GM23338 (cell line): ENCODE measurements at regions not wholly inside any gene's neighbourhood (a gene's known extent, or its start where the extent isn't known, plus 50 kb on each side); places are given as distances from the start of the nearest gene placed in this dataset.
A peak's percentile ranks its signal among the peaks of the same experiment; 100 is the strongest.

Source experiments
- ATAC-seq: fragments of 200-7000 bp; cut with Tn5 transposase; 3 replicates; pipeline ENCODE4 v1.9.1; 2020
- DNase-seq: peaks from one replicate; pipeline ENCODE4 v3.0.0-alpha.2; 2015; ENCODE audit warnings: low spot score
- H2AFZ ChIP-seq: fragments of 200-600 bp; sonication (generic); 2 replicates; pipeline ENCODE4 v1.8.0; 2016; ENCODE audit warnings: antibody characterized with exemption, mild to moderate bottlenecking, moderate library complexity
- H3F3A ChIP-seq: fragments of 200-600 bp; sonication (generic); replicated peaks from 2 replicates; pipeline ENCODE4 v1.8.0; 2017; ENCODE audit warnings: antibody characterized with exemption, mixed run types, low read depth
- H3K27ac ChIP-seq: fragments of 200-600 bp; sonication (generic); 2 replicates; pipeline ENCODE4 v1.6.1; 2016; ENCODE audit warnings: low read depth
- H3K27me3 ChIP-seq: fragments of 200-600 bp; sonication (generic); 2 replicates; pipeline ENCODE4 v1.8.0; 2016; ENCODE audit warnings: mild to moderate bottlenecking, mixed run types, moderate library complexity; ENCODE audit not compliant: insufficient read depth
- H3K36me3 ChIP-seq: fragments of 200-600 bp; sonication (generic); 2 replicates; pipeline ENCODE4 v1.8.0; 2016; ENCODE audit warnings: mild to moderate bottlenecking; ENCODE audit not compliant: insufficient read depth
- H3K4me1 ChIP-seq: fragments of 200-600 bp; sonication (generic); 2 replicates; pipeline ENCODE4 v1.8.0; 2016; ENCODE audit warnings: mild to moderate bottlenecking, moderate library complexity; ENCODE audit not compliant: insufficient read depth
- H3K4me2 ChIP-seq: fragments of 200-600 bp; sonication (generic); 2 replicates; pipeline ENCODE4 v1.7.1; 2017; ENCODE audit warnings: mixed run types
- H3K4me3 ChIP-seq: fragments of 200-600 bp; sonication (generic); 2 replicates; pipeline ENCODE4 v1.6.1; 2016; ENCODE audit warnings: mixed run types
- H3K79me2 ChIP-seq: fragments of 200-600 bp; sonication (generic); replicated peaks from 2 replicates; pipeline ENCODE4 v1.8.0; 2017; ENCODE audit warnings: mild to moderate bottlenecking; ENCODE audit not compliant: insufficient read depth
- H3K9me2 ChIP-seq: fragments of 200-600 bp; sonication (generic); 2 replicates; pipeline ENCODE4 v1.8.0; 2017; ENCODE audit not compliant: insufficient read depth
- H4K20me1 ChIP-seq: fragments of 200-600 bp; sonication (generic); replicated peaks from 2 replicates; pipeline ENCODE4 v1.8.0; 2017; ENCODE audit warnings: mild to moderate bottlenecking; ENCODE audit not compliant: insufficient read depth
- H3K27ac Mint-ChIP-seq: 2 replicates; pipeline ENCODE4 v1.8.0; 2020; ENCODE audit warnings: inconsistent platforms, mild to moderate bottlenecking, moderate library complexity, mixed read lengths
- H3K27me3 Mint-ChIP-seq: 3 replicates; pipeline ENCODE4 v1.8.0; 2022; ENCODE audit warnings: low read depth, mild to moderate bottlenecking, moderate library complexity, mixed read lengths, inconsistent platforms; ENCODE audit not compliant: insufficient read depth, poor library complexity
- H3K36me3 Mint-ChIP-seq: 3 replicates; pipeline ENCODE4 v1.8.0; 2021; ENCODE audit warnings: low read depth, mild to moderate bottlenecking, inconsistent platforms, moderate library complexity, mixed read lengths
- H3K4me1 Mint-ChIP-seq: 3 replicates; pipeline ENCODE4 v1.8.0; 2020; ENCODE audit warnings: mild to moderate bottlenecking, inconsistent platforms, mixed read lengths
- H3K4me3 Mint-ChIP-seq: 3 replicates; pipeline ENCODE4 v1.8.0; 2021; ENCODE audit warnings: moderate library complexity, mild to moderate bottlenecking, inconsistent platforms, mixed read lengths
- H3K9me3 Mint-ChIP-seq: 3 replicates; pipeline ENCODE4 v1.8.0; 2020; ENCODE audit warnings: moderate library complexity, mild to moderate bottlenecking, inconsistent platforms, mixed read lengths
- CTCF ChIP-seq, 2 experiments: fragments of 200-600 bp in 1 of 2; sonication (generic) in 1 of 2; conservative IDR thresholded peaks; 2 replicates each; pipeline versions ENCODE4 v1.5.1 to v1.6.1; 2016 to 2017; ENCODE audit warnings: antibody characterized with exemption in 2 of 2, low read depth in 2 of 2, mild to moderate bottlenecking in 2 of 2, moderate library complexity in 1 of 2
- ETS1 ChIP-seq: IDR thresholded peaks from 2 replicates; pipeline ENCODE4 v1.6.1; 2016; ENCODE audit warnings: antibody characterized with exemption
- EZH2phosphoT487 ChIP-seq: fragments of 200-600 bp; sonication (generic); IDR thresholded peaks from one replicate; pipeline ENCODE4 v1.8.1; 2018; ENCODE audit warnings: antibody characterized with exemption; ENCODE audit not compliant: unreplicated experiment
- NANOG ChIP-seq: IDR thresholded peaks from 2 replicates; pipeline ENCODE4 v1.6.1; 2016; ENCODE audit warnings: antibody characterized with exemption, borderline replicate concordance
- ZNF114 ChIP-seq: fragments of 250-450 bp; sonication (Bioruptor Pico); IDR thresholded peaks from 2 replicates; pipeline ENCODE4 v1.5.0; 2020; ENCODE audit warnings: mild to moderate bottlenecking, moderate library complexity
- ZNF462 ChIP-seq: fragments of 250-450 bp; sonication (Bioruptor Pico); IDR thresholded peaks from 2 replicates; pipeline ENCODE4 v1.5.0; 2020; ENCODE audit warnings: mild to moderate bottlenecking, moderate library complexity
- TF ChIP-seq, protein P1 (sequence below): IDR thresholded peaks from one replicate; pipeline ENCODE4 v1.6.1; 2018; ENCODE audit warnings: antibody characterized with exemption; ENCODE audit not compliant: unreplicated experiment

- Histone ChIP-seq H3K36me3 (no peaks in the 10 kb centered on the region), H3K27ac (no peak overlapping the region), H3K27me3 (no peaks in the 10 kb centered on the region), H3K4me2 (no peak overlapping the region), H2AFZ (peak overlapping the region; percentile 38; the same call in 1 of the 2 replicates), H3K9me2 (peaks cover 3% of the 10 kb centered on the region; the same call in 1 of the 2 replicates), H4K20me1 (no peaks in the 10 kb centered on the region), H3K79me2 (no peaks in the 10 kb centered on the region), H3K4me1 (no peaks in the 10 kb centered on the region), H3K4me3 (no peak overlapping the region), H3F3A (no peaks in the 10 kb centered on the region)
- ATAC-seq: no peak
- H3K4me1 Mint-ChIP-seq: peaks cover 5% of the 10 kb centered on the region; the same call in 2 of the 3 replicates
- no peak overlapping the region for H3K27ac Mint-ChIP-seq
- no peak for DNase-seq
- no peaks in the 10 kb centered on the region for H3K36me3 Mint-ChIP-seq
- H3K4me3 Mint-ChIP-seq: no peak overlapping the region
- no peaks in the 10 kb centered on the region for H3K9me3 Mint-ChIP-seq
- TF ChIP-seq EZH2phosphoT487 (no peak), ZNF462 (CRISPR knock-in tag) (no peak), CTCF (conservative IDR thresholded peaks at IDR 0.05; ENCODE audit: low read depth in 2 of 2) (no peak), ETS1 (no peak), NANOG (no peak), ZNF114 (CRISPR knock-in tag) (no peak)
- TF ChIP-seq, protein P1, sequence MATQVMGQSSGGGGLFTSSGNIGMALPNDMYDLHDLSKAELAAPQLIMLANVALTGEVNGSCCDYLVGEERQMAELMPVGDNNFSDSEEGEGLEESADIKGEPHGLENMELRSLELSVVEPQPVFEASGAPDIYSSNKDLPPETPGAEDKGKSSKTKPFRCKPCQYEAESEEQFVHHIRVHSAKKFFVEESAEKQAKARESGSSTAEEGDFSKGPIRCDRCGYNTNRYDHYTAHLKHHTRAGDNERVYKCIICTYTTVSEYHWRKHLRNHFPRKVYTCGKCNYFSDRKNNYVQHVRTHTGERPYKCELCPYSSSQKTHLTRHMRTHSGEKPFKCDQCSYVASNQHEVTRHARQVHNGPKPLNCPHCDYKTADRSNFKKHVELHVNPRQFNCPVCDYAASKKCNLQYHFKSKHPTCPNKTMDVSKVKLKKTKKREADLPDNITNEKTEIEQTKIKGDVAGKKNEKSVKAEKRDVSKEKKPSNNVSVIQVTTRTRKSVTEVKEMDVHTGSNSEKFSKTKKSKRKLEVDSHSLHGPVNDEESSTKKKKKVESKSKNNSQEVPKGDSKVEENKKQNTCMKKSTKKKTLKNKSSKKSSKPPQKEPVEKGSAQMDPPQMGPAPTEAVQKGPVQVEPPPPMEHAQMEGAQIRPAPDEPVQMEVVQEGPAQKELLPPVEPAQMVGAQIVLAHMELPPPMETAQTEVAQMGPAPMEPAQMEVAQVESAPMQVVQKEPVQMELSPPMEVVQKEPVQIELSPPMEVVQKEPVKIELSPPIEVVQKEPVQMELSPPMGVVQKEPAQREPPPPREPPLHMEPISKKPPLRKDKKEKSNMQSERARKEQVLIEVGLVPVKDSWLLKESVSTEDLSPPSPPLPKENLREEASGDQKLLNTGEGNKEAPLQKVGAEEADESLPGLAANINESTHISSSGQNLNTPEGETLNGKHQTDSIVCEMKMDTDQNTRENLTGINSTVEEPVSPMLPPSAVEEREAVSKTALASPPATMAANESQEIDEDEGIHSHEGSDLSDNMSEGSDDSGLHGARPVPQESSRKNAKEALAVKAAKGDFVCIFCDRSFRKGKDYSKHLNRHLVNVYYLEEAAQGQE: no peak
- H3K27me3 Mint-ChIP-seq: peaks cover 4% of the 10 kb centered on the region
Measured at GRCh38 chr11:44498089-44498871, 67.2 kb upstream of the CD82 start.
